OCI-LY3 (cell line): ENCODE measurements at regions not wholly inside any gene's neighbourhood (a gene's known extent, or its start where the extent isn't known, plus 50 kb on each side); places are given as distances from the start of the nearest gene placed in this dataset.

Experiments used
- EZH2phosphoT487 ChIP-seq: fragments of 200-600 bp; shearing (Covaris generic); IDR thresholded peaks from 2 replicates; pipeline ENCODE4 v1.6.1; 2018; ENCODE audit warnings: antibody characterized with exemption, mixed run types, low read depth
- TF ChIP-seq, protein P1 (sequence below): fragments of 200-600, 300-600 bp; sonication (generic); IDR thresholded peaks from 2 replicates; pipeline ENCODE4 v1.5.1; 2014; ENCODE audit warnings: antibody characterized with exemption, low read length, low read depth

DNA sequence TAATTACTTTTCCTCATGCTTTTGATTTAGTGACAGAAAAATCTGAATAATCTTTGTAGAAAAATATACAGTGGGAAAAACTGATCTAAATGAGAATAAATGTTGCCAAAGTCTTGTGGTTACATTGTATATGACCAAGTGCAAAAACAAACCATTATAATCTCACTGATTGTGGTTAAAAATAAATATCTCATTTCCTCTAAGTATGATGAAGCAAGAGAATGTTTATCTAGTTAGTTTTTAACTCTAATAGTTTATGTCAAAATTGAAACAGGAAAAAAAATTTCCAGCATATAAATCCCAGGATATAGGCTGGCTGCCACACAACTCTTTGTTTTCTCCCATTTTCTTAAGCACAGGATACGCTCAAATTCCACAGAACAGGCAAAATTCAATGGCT lies 392.7 kb upstream of the ID4 start:
- TF ChIP-seq, protein P1, sequence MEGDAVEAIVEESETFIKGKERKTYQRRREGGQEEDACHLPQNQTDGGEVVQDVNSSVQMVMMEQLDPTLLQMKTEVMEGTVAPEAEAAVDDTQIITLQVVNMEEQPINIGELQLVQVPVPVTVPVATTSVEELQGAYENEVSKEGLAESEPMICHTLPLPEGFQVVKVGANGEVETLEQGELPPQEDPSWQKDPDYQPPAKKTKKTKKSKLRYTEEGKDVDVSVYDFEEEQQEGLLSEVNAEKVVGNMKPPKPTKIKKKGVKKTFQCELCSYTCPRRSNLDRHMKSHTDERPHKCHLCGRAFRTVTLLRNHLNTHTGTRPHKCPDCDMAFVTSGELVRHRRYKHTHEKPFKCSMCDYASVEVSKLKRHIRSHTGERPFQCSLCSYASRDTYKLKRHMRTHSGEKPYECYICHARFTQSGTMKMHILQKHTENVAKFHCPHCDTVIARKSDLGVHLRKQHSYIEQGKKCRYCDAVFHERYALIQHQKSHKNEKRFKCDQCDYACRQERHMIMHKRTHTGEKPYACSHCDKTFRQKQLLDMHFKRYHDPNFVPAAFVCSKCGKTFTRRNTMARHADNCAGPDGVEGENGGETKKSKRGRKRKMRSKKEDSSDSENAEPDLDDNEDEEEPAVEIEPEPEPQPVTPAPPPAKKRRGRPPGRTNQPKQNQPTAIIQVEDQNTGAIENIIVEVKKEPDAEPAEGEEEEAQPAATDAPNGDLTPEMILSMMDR = no peak
- TF ChIP-seq EZH2phosphoT487 = no peak
